DMS 273 (cell line): ENCODE measurements at regions not wholly inside any gene's neighbourhood (a gene's known extent, or its start where the extent isn't known, plus 50 kb on each side); places are given as distances from the start of the nearest gene placed in this dataset.

Source experiments
- DNase-seq: peaks from one replicate; lab custom pipeline; 2025; ENCODE audit not compliant: unreplicated experiment; lab: John Stamatoyannopoulos, UW

- no peak for DNase-seq
Measured at GRCh38 chr14:38904959-38905358, 198.1 kb downstream of the SEC23A start.

GRCh38 chr14:38901791-38902190 lies 201.2 kb downstream of the SEC23A start:
- no peak for DNase-seq

- no peak for DNase-seq
Measured at GRCh38 chr14:38900887-38901286, 202.1 kb downstream of the SEC23A start.

GRCh38 chr14:38887696-38888095 lies 215.3 kb downstream of the SEC23A start:
- DNase-seq, result no peak

- DNase-seq, result no peak
Measured at GRCh38 chr14:38884109-38884508, 218.9 kb downstream of the SEC23A start.

GRCh38 chr14:38883127-38883526 lies 219.9 kb downstream of the SEC23A start:
- DNase-seq, result no peak

GRCh38 chr14:38882533-38882932 lies 220.5 kb downstream of the SEC23A start:
- no peak for DNase-seq

- no peak for DNase-seq
Measured at GRCh38 chr14:38880643-38881524, 222.2 kb downstream of the SEC23A start.

GRCh38 chr14:38877744-38878388 lies 225.2 kb downstream of the SEC23A start:
- DNase-seq, result no peak

- no peak for DNase-seq
Measured at GRCh38 chr14:38874721-38875120, 228.3 kb downstream of the SEC23A start.

- DNase-seq, result no peak
Measured at GRCh38 chr14:38873941-38874612, 229.0 kb downstream of the SEC23A start.

GRCh38 chr14:38870296-38870836 lies 232.7 kb downstream of the SEC23A start:
- DNase-seq, result no peak

- no peak for DNase-seq
Measured at GRCh38 chr14:38868399-38869290, 234.4 kb downstream of the SEC23A start.

- DNase-seq, result peak; percentile 91
Measured at GRCh38 chr14:38867561-38868150, 235.4 kb downstream of the SEC23A start.

GRCh38 chr14:38866461-38866860 lies 236.6 kb downstream of the SEC23A start:
- no peak for DNase-seq

GRCh38 chr14:38862366-38862765 lies 240.7 kb downstream of the SEC23A start:
- DNase-seq, result no peak

GRCh38 chr14:38860530-38860929 lies 242.5 kb downstream of the SEC23A start:
- no peak for DNase-seq

- DNase-seq, result no peak
Measured at GRCh38 chr14:38856798-38857197, 246.2 kb downstream of the SEC23A start.

GRCh38 chr14:38855513-38855912 lies 247.5 kb downstream of the SEC23A start:
- DNase-seq, result no peak

- no peak for DNase-seq
Measured at GRCh38 chr14:38851111-38851510, 251.9 kb downstream of the SEC23A start.
